HCT116 (cell line): ENCODE measurements at regions not wholly inside any gene's neighbourhood (a gene's known extent, or its start where the extent isn't known, plus 50 kb on each side); places are given as distances from the start of the nearest gene placed in this dataset.

ENCODE experiments used
- CTCF ChIP-seq, 3 experiments: fragments of 200-600 bp in 1 of 3; sonication (generic) in 1 of 3; IDR thresholded peaks in 2 of 3; conservative IDR thresholded peaks in 1 of 3; 2 replicates each; pipeline ENCODE4 v1.5.1; 2012 to 2017; ENCODE audit warnings: low read depth in 2 of 3, low read length in 2 of 3, antibody characterized with exemption in 1 of 3, borderline replicate concordance in 1 of 3, control low read depth in 1 of 3, mild to moderate bottlenecking in 1 of 3, mixed read lengths in 1 of 3, mixed run types in 1 of 3, moderate library complexity in 1 of 3; ENCODE audit not compliant: insufficient read depth in 1 of 3
- POLR2A ChIP-seq: IDR thresholded peaks from 2 replicates; pipeline ENCODE4 v1.7.0; 2011; ENCODE audit warnings: borderline replicate concordance; ENCODE audit not compliant: insufficient read depth, insufficient read length; ENCODE audit errors: extremely low read depth
- POLR2AphosphoS5 ChIP-seq: IDR thresholded peaks from 2 replicates; pipeline ENCODE4 v1.6.1; 2011; ENCODE audit warnings: mild to moderate bottlenecking, low read depth, low read length, moderate library complexity
- SIN3A ChIP-seq: IDR thresholded peaks from 2 replicates; pipeline ENCODE4 v1.6.1; 2012; ENCODE audit warnings: low read depth
- TCF7L2 ChIP-seq: IDR thresholded peaks from 2 replicates; pipeline ENCODE4 v1.7.0; 2011; ENCODE audit warnings: borderline replicate concordance, inconsistent platforms; ENCODE audit not compliant: insufficient read depth, insufficient read length; ENCODE audit errors: extremely low read depth
- YY1 ChIP-seq: IDR thresholded peaks from 2 replicates; pipeline ENCODE4 v1.6.1; 2011; ENCODE audit warnings: low read length, low read depth, moderate library complexity, mild to moderate bottlenecking; ENCODE audit not compliant: insufficient replicate concordance; ENCODE audit errors: extremely low read depth
- ZNF274 ChIP-seq: fragments of 200-500 bp; sonication (Bioruptor generic); IDR thresholded peaks from 2 replicates; pipeline ENCODE4 v1.6.1; 2014; ENCODE audit warnings: mild to moderate bottlenecking, low read depth, low read length, inconsistent platforms
- TF ChIP-seq, protein P1 (sequence below): IDR thresholded peaks from 2 replicates; pipeline ENCODE4 v1.6.1; 2012

GRCh38 chr6:159506048-159506447 lies 187.0 kb downstream of the SOD2 start:
- TF ChIP-seq ZNF274 (no peak), CTCF (IDR thresholded peaks at IDR 0.05 in 2 of 3, conservative IDR thresholded peaks at IDR 0.05 in 1 of 3; ENCODE audit: borderline replicate concordance in 1 of 3, insufficient read depth in 1 of 3, low read depth in 2 of 3, low read length in 2 of 3) (no peak), SIN3A (no peak), TCF7L2 (no peak), POLR2A (no peak), YY1 (no peak), POLR2AphosphoS5 (no peak)
- TF ChIP-seq, protein P1, sequence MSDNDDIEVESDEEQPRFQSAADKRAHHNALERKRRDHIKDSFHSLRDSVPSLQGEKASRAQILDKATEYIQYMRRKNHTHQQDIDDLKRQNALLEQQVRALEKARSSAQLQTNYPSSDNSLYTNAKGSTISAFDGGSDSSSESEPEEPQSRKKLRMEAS, result no peak
